ENCODE measurements at regions not wholly inside any gene's neighbourhood (a gene's known extent, or its start where the extent isn't known, plus 50 kb on each side); places are given as distances from the start of the nearest gene placed in this dataset.
"Not testable (repeated sequence)": the region's sequence is repeated elsewhere in the genome, so short reads cannot be mapped to it uniquely, and the experiment has no call there.

- in situ Hi-C loops (cut with HindIII; ENCODE audit: low sequenced_read_pairs) = no loop called here
- peak; percentile 16 for DNase-seq (ENCODE audit: low spot score)
These were observed 123.2 kb upstream of the TMEM170B start for GRCh38 chr6:11414176-11414963.

- in situ Hi-C loops (cut with HindIII; ENCODE audit: low sequenced_read_pairs) = no loop called here
- no peak for DNase-seq (ENCODE audit: low spot score)
These were observed 123.8 kb upstream of the TMEM170B start for GRCh38 chr6:11413728-11414127.

- in situ Hi-C loops (cut with HindIII; ENCODE audit: low sequenced_read_pairs) = no loop called here
- DNase-seq (ENCODE audit: low spot score) = no peak
These were observed 124.3 kb upstream of the TMEM170B start for GRCh38 chr6:11413117-11413687.

DNA sequence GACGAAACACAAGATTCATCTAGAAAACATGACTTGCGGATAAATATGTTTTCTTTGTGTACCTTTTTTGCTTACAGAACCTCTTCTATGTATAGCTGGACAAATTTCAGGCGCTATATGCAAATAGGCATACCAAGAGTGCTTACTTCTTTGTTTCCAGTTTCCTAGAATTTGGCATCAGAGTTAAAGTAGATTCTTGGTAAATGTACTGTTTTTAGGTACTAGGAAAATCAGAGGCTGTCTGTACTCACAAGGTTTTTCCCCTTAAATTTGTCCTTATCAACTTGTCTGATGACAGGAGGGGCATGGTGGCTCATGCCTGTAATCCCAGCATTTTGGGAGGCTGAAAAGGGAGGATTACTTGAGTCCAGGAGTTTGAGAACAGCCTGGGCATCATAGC is 124.9 kb upstream of the TMEM170B start:
- in situ Hi-C loops (cut with HindIII; ENCODE audit: low sequenced_read_pairs) = no loop called here
- DNase-seq (ENCODE audit: low spot score) = no peak

DNA sequence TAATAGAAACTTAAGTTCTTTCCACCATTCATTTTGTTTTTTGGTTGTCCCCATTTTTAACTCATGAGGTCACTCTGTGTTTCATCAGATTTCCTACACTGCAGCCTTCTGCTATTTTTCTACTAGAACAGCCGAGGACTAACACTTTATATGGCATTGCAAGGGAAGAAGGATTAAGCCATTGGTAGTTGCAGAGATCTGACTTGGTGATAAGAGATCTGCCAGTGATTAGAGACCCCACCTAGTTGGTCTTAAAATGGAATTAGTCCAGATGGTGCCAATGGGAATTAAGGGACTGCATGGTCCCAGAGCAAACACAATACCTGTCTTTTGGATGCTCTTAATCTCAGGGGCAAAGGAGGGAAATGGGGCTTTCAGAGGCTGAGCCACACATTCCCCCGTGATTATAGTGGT is 125.5 kb upstream of the TMEM170B start:
- in situ Hi-C loops (cut with HindIII; ENCODE audit: low sequenced_read_pairs) = no loop called here
- DNase-seq (ENCODE audit: low spot score) = peak; percentile 23

DNA sequence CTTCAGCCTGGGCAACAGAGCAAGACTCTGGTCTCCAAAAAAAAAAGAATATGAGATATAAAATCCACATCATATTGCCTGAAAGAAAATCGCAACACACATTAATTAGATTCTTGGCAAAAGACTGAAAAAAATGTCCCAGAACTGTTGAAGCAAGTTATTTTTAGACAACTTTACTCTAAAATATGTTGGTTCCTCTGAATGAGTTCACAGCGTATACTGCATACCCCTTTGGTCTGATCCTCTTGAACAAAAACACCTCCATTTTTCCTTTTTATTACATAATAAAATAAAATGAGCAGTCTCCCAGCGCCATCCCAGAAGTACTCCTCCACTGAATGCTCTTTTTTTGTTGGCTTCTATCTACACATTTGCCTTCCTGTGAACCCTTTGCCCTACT is 126.0 kb upstream of the TMEM170B start:
- in situ Hi-C loops (cut with HindIII; ENCODE audit: low sequenced_read_pairs) = no loop called here

GRCh38 chr6:11410539-11411307 is 126.8 kb upstream of the TMEM170B start:
- in situ Hi-C loops (cut with HindIII; ENCODE audit: low sequenced_read_pairs) = no loop called here
- DNase-seq (ENCODE audit: low spot score) = no peak

More for the DNA sequence above, 126.0 kb upstream of the TMEM170B start:
- DNase-seq (ENCODE audit: low spot score) = no peak

DNA sequence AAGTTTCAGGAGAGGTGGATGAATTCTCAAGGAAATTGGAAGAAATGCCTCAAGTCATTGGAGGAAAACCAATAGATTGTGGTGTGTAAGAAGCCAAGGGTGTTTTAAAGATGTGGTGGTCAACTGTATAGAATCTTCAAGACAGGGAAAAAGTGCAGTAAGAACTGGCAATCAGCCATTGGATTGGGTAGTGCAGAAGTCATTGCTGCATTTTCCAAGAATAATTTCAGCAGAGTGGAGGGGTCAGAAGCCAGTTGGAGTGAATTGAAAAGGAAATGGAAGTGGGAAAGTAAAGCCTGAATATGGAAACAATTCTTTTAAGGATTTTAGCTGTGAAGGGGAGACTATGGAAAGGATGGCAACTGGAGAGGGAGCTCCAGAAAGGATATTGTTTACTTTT is 128.2 kb upstream of the TMEM170B start:
- in situ Hi-C loops (cut with HindIII; ENCODE audit: low sequenced_read_pairs) = no loop called here
- no peak for DNase-seq (ENCODE audit: low spot score)

DNA sequence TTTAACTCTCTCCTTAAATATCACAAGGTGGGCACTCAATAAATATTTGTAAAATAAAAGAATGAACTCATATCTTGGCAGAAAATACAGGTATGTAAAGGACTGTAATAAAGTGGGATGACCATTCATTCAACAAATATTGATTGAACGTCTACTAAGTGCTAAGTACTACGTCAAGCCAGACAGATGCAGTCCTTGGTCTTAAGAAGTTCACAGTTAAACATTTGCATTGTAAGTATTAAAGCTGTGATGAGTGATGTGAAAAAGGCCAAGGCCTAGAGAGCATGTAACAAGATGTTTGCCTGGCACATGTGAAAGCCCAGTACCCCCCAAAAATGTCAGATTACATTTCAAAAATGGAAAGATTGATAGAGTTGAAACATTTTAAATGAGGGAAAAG is 130.1 kb upstream of the TMEM170B start:
- in situ Hi-C loops (cut with HindIII; ENCODE audit: low sequenced_read_pairs) = no loop called here
- DNase-seq (ENCODE audit: low spot score) = no peak

GRCh38 chr6:11404838-11405237 is 132.7 kb upstream of the TMEM170B start:
- DNase-seq (ENCODE audit: low spot score) = no peak
- in situ Hi-C loops (cut with HindIII; ENCODE audit: low sequenced_read_pairs) = no loop called here

- in situ Hi-C loops (cut with HindIII; ENCODE audit: low sequenced_read_pairs) = no loop called here
- DNase-seq (ENCODE audit: low spot score) = no peak
These were observed 133.5 kb upstream of the TMEM170B start for GRCh38 chr6:11404081-11404480.

DNA sequence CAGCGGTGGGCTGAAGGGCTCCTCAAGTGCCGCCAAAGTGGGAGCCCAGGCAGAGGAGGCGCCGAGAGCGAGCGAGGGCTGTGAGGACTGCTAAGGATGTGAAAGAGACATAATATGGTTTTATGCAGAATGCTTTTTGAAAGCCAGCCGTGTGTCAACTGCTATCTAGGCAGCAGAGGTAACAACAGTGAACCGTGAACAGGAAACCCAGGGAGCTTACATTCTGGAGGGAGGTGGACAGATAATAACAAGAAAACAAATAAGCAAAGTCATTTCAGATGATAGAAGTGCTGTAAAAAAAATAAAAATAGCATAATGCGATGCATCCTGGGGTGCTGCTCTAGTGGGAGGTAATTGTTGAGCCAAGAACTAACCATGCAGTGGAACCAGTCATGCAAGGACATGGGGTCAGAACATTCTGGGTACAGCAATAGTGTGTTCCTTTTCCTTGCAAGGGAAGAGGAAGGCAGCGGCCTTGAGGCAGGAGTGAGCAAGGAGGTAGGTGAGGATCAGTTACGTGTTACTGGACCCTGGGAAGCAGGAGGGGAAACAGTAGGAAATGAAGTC is 134.4 kb upstream of the TMEM170B start:
- DNase-seq (ENCODE audit: low spot score) = no peak
- in situ Hi-C loops (cut with HindIII; ENCODE audit: low sequenced_read_pairs) = no loop called here

DNA sequence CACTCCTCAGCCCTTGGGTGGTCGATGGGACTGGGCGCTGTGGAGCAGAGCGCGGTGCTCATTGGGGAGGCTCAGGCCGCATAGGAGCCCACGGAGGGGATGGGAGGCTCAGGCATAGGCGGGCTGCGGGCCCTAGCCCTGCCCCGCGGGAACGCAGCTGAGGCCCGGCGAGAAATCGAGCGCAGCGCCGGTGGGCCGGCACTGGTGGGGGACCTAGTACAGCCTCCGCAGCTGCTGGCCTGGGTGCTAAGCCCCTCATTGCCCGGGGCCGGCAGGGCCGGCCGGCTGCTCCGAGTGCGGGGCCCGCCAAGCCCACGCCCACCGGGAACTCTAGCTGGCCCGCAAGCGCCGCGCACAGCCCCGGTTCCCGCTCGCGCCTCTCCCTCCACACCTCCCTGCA is 135.0 kb upstream of the TMEM170B start:
- in situ Hi-C loops (cut with HindIII; ENCODE audit: low sequenced_read_pairs); DNase-seq (ENCODE audit: low spot score): not testable (repeated sequence)

GRCh38 chr6:11401954-11402353 is 135.6 kb upstream of the TMEM170B start:
- DNase-seq (ENCODE audit: low spot score); in situ Hi-C loops (cut with HindIII; ENCODE audit: low sequenced_read_pairs): not testable (repeated sequence)

- in situ Hi-C loops (cut with HindIII; ENCODE audit: low sequenced_read_pairs) = no loop called here
- DNase-seq (ENCODE audit: low spot score) = no peak
These were observed 138.9 kb upstream of the TMEM170B start for GRCh38 chr6:11398451-11399326.

- in situ Hi-C loops (cut with HindIII; ENCODE audit: low sequenced_read_pairs) = no loop called here
- no peak for DNase-seq (ENCODE audit: low spot score)
These were observed 139.7 kb upstream of the TMEM170B start for GRCh38 chr6:11397622-11398450.

DNA sequence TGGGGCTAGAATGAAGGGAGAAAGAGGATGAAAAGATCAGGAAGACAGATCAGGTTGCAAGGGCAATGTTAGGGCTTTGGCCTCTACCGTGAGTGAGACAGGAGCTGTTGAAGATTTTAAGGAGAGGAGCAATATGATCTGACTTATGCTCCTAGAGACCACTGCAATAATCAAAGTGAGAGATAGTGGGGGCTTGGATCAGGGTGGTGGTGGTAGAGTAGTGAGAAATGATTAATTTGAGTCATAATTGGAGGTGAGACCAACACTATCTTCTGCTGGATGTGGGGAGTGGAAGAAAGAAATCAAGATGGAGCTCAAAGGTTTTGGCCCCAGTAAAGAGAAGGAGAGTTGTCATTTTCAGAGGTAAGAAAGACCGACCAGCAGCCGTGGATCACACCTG is 140.7 kb upstream of the TMEM170B start:
- DNase-seq (ENCODE audit: low spot score) = no peak
- in situ Hi-C loops (cut with HindIII; ENCODE audit: low sequenced_read_pairs) = no loop called here

All from G401 (cell line).